Astrocyte (in vitro differentiated cells and primary cell): ENCODE measurements at regions not wholly inside any gene's neighbourhood (a gene's known extent, or its start where the extent isn't known, plus 50 kb on each side); places are given as distances from the start of the nearest gene placed in this dataset.

Source experiments
- DNase-seq: peaks from one replicate; pipeline ENCODE4 v3.0.0-alpha.2; 2010; ENCODE audit warnings: low read depth
- FAIRE-seq: peaks from 2 replicates; lab custom pipeline; 2011; peaks lifted over from hg19 to GRCh38; lab: Jason Lieb, UNC
- H2AFZ ChIP-seq: 2 replicates; pipeline ENCODE4 v1.6.0; 2012; ENCODE audit warnings: low read depth, low read length, inconsistent platforms
- H3K27ac ChIP-seq: 2 replicates; pipeline ENCODE4 v1.5.1; 2011; ENCODE audit warnings: low read depth, low read length, inconsistent platforms
- H3K27me3 ChIP-seq: 2 replicates; pipeline ENCODE4 v1.6.0; 2011; ENCODE audit warnings: low read length, inconsistent platforms; ENCODE audit not compliant: insufficient read depth
- H3K36me3 ChIP-seq: 2 replicates; pipeline ENCODE4 v1.5.1; 2011; ENCODE audit warnings: low read length, inconsistent platforms; ENCODE audit not compliant: insufficient read depth
- H3K4me1 ChIP-seq: 2 replicates; pipeline ENCODE4 v1.5.1; 2011; ENCODE audit warnings: low read length, inconsistent platforms; ENCODE audit not compliant: insufficient read depth
- H3K4me2 ChIP-seq: 2 replicates; pipeline ENCODE4 v1.6.0; 2012; ENCODE audit warnings: low read length, inconsistent platforms
- H3K4me3 ChIP-seq: 2 replicates; pipeline ENCODE4 v1.5.1; 2011; ENCODE audit warnings: low read depth, mild to moderate bottlenecking, low read length, inconsistent platforms; ENCODE audit not compliant: insufficient read depth
- H3K79me2 ChIP-seq: 2 replicates; pipeline ENCODE4 v1.6.0; 2012; ENCODE audit warnings: mild to moderate bottlenecking, low read length, inconsistent platforms; ENCODE audit not compliant: insufficient read depth
- H3K9ac ChIP-seq: 2 replicates; pipeline ENCODE4 v1.6.0; 2012; ENCODE audit warnings: mild to moderate bottlenecking, low read length, inconsistent platforms
- H3K9me3 ChIP-seq: 2 replicates; pipeline ENCODE4 v1.5.1; 2012; ENCODE audit warnings: low read depth, mild to moderate bottlenecking, low read length, inconsistent platforms; ENCODE audit not compliant: insufficient read depth
- H4K20me1 ChIP-seq: 2 replicates; pipeline ENCODE4 v1.6.0; 2012; ENCODE audit warnings: low read length, inconsistent platforms; ENCODE audit not compliant: insufficient read depth
- H3K27ac Mint-ChIP-seq: one replicate; pipeline ENCODE4 v1.8.0; 2021; ENCODE audit warnings: mild to moderate bottlenecking, mixed read lengths; ENCODE audit not compliant: unreplicated experiment
- H3K27me3 Mint-ChIP-seq: one replicate; pipeline ENCODE4 v1.8.0; 2021; ENCODE audit warnings: low read depth, mixed read lengths; ENCODE audit not compliant: unreplicated experiment
- H3K36me3 Mint-ChIP-seq: one replicate; pipeline ENCODE4 v1.8.0; 2021; ENCODE audit warnings: low read depth, mixed read lengths; ENCODE audit not compliant: unreplicated experiment
- H3K4me1 Mint-ChIP-seq: one replicate; pipeline ENCODE4 v1.8.0; 2021; ENCODE audit warnings: low read depth, mixed read lengths; ENCODE audit not compliant: unreplicated experiment
- H3K4me3 Mint-ChIP-seq: one replicate; pipeline ENCODE4 v1.8.0; 2021; ENCODE audit warnings: mild to moderate bottlenecking, moderate library complexity, mixed read lengths; ENCODE audit not compliant: unreplicated experiment
- H3K9me3 Mint-ChIP-seq: one replicate; pipeline ENCODE4 v1.8.0; 2021; ENCODE audit warnings: mild to moderate bottlenecking, mixed read lengths; ENCODE audit not compliant: unreplicated experiment
- EZH2 ChIP-seq: IDR thresholded peaks from 2 replicates; pipeline ENCODE4 v1.6.1; 2012; ENCODE audit warnings: mild to moderate bottlenecking, low read length, inconsistent platforms; ENCODE audit not compliant: insufficient read depth
- TF ChIP-seq, protein P1 (sequence below): IDR thresholded peaks from 2 replicates; pipeline ENCODE4 v1.5.1; 2011; ENCODE audit warnings: low read depth, mild to moderate bottlenecking, inconsistent platforms, low read length, moderate library complexity; ENCODE audit not compliant: insufficient read depth

GRCh38 chr3:79818015-79818414 is 50.2 kb upstream of the ROBO1 start:
- no peaks in the 10 kb centered on the region for H4K20me1 ChIP-seq
- Mint-ChIP-seq H3K4me1 (no peaks in the 10 kb centered on the region), H3K27ac (no peak overlapping the region), H3K4me3 (no peak overlapping the region), H3K9me3 (peaks cover 5% of the 10 kb centered on the region), H3K27me3 (no peaks in the 10 kb centered on the region), H3K36me3 (no peaks in the 10 kb centered on the region)
- H3K9me3 ChIP-seq = no peaks in the 10 kb centered on the region
- no peak overlapping the region for H3K27ac ChIP-seq
- no peak for TF ChIP-seq EZH2
- TF ChIP-seq, protein P1, sequence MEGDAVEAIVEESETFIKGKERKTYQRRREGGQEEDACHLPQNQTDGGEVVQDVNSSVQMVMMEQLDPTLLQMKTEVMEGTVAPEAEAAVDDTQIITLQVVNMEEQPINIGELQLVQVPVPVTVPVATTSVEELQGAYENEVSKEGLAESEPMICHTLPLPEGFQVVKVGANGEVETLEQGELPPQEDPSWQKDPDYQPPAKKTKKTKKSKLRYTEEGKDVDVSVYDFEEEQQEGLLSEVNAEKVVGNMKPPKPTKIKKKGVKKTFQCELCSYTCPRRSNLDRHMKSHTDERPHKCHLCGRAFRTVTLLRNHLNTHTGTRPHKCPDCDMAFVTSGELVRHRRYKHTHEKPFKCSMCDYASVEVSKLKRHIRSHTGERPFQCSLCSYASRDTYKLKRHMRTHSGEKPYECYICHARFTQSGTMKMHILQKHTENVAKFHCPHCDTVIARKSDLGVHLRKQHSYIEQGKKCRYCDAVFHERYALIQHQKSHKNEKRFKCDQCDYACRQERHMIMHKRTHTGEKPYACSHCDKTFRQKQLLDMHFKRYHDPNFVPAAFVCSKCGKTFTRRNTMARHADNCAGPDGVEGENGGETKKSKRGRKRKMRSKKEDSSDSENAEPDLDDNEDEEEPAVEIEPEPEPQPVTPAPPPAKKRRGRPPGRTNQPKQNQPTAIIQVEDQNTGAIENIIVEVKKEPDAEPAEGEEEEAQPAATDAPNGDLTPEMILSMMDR = no peak
- H3K4me3 ChIP-seq = no peak overlapping the region
- no peak overlapping the region for H3K9ac ChIP-seq
- no peaks in the 10 kb centered on the region for H3K36me3 ChIP-seq
- no peaks in the 10 kb centered on the region for H3K79me2 ChIP-seq
- no peak overlapping the region for H3K4me2 ChIP-seq
- no peaks in the 10 kb centered on the region for H3K4me1 ChIP-seq
- DNase-seq = no peak
- H2AFZ ChIP-seq = no peak overlapping the region
- H3K27me3 ChIP-seq = no peaks in the 10 kb centered on the region
- FAIRE-seq = no peak
